HEK293T (cell line): ENCODE measurements at regions not wholly inside any gene's neighbourhood (a gene's known extent, or its start where the extent isn't known, plus 50 kb on each side); places are given as distances from the start of the nearest gene placed in this dataset.

ENCODE experiments used
- CTCF ChIA-PET: fragments of 350-600 bp; formaldehyde crosslinking; extraction: SDS; loops from one replicate; lab custom pipeline; 2021; ENCODE audit warnings: antibody characterized with exemption, inconsistent platforms; lab: Yijun Ruan, JAX
- POLR2A ChIA-PET: fragments of 350-600 bp; formaldehyde crosslinking; extraction: SDS; loops from one replicate; lab custom pipeline; 2020; ENCODE audit warnings: antibody characterized with exemption, inconsistent platforms; lab: Yijun Ruan, JAX
- DNase-seq: peaks from one replicate; pipeline ENCODE4 v3.0.0; 2012; ENCODE audit warnings: mixed read lengths; ENCODE audit errors: extremely low spot score
- ARNT ChIP-seq: fragments of 450-650 bp; IDR thresholded peaks from 2 replicates; pipeline ENCODE4 v1.6.1; 2017; ENCODE audit warnings: mild to moderate bottlenecking
- BHLHE40 ChIP-seq: fragments of 450-650 bp; IDR thresholded peaks from 2 replicates; pipeline ENCODE4 v1.6.1; 2016; ENCODE audit warnings: mild to moderate bottlenecking, moderate library complexity, borderline replicate concordance
- CTBP1 ChIP-seq: fragments of 450-650 bp; IDR thresholded peaks from 2 replicates; pipeline ENCODE4 v1.6.1; 2016; ENCODE audit warnings: borderline replicate concordance
- ELF4 ChIP-seq: fragments of 450-650 bp; IDR thresholded peaks from 2 replicates; pipeline ENCODE4 v1.6.1; 2017; ENCODE audit warnings: antibody characterized with exemption
- FOXA1 ChIP-seq: fragments of 450-650 bp; IDR thresholded peaks from 2 replicates; pipeline ENCODE4 v1.6.1; 2016; ENCODE audit warnings: mild to moderate bottlenecking
- FOXK2 ChIP-seq: fragments of 450-650 bp; IDR thresholded peaks from 2 replicates; pipeline ENCODE4 v1.6.1; 2016; ENCODE audit warnings: mild to moderate bottlenecking
- FOXM1 ChIP-seq: fragments of 450-650 bp; IDR thresholded peaks from 2 replicates; pipeline ENCODE4 v1.6.1; 2017; ENCODE audit warnings: mild to moderate bottlenecking, borderline replicate concordance
- HDGF ChIP-seq: fragments of 450-650 bp; IDR thresholded peaks from 2 replicates; pipeline ENCODE4 v1.6.1; 2017; ENCODE audit warnings: antibody characterized with exemption, borderline replicate concordance
- L3MBTL2 ChIP-seq: fragments of 450-650 bp; conservative IDR thresholded peaks from 2 replicates; pipeline ENCODE4 v1.6.1; 2016; ENCODE audit warnings: mild to moderate bottlenecking
- LEF1 ChIP-seq: fragments of 450-650 bp; IDR thresholded peaks from 2 replicates; pipeline ENCODE4 v1.6.1; 2017; ENCODE audit warnings: mild to moderate bottlenecking, borderline replicate concordance
- NFRKB ChIP-seq: fragments of 450-650 bp; IDR thresholded peaks from 2 replicates; pipeline ENCODE4 v1.6.1; 2016; ENCODE audit warnings: mild to moderate bottlenecking, moderate library complexity
- PKNOX1 ChIP-seq: fragments of 450-650 bp; IDR thresholded peaks from 2 replicates; pipeline ENCODE4 v1.6.1; 2016
- SP1 ChIP-seq: fragments of 450-650 bp; IDR thresholded peaks from 2 replicates; pipeline ENCODE4 v1.6.1; 2017
- SUZ12 ChIP-seq: fragments of 450-650 bp; IDR thresholded peaks from 2 replicates; pipeline ENCODE4 v1.6.1; 2016; ENCODE audit warnings: mild to moderate bottlenecking
- TARDBP ChIP-seq: fragments of 450-650 bp; IDR thresholded peaks from 2 replicates; pipeline ENCODE4 v1.6.1; 2016
- ZNF384 ChIP-seq: fragments of 450-650 bp; IDR thresholded peaks from 2 replicates; pipeline ENCODE4 v1.6.1; 2016

GRCh38 chr14:101444116-101444515 lies 117.2 kb upstream of the DIO3 start:
- ChIA-PET CTCF (no interaction called here), POLR2A (no interaction called here)
- no peak for DNase-seq
- peak; percentile 30; the same call in 1 of the 2 replicates for TF ChIP-seq PKNOX1
- no peak for TF ChIP-seq LEF1

GRCh38 chr14:101445278-101445677 lies 116.0 kb upstream of the DIO3 start:
- DNase-seq = no peak
- ChIA-PET POLR2A (no interaction called here), CTCF (no interaction called here)
- no peak for TF ChIP-seq LEF1
- TF ChIP-seq PKNOX1 = no peak
- no peak for TF ChIP-seq ZNF384
- no peak for TF ChIP-seq FOXM1
- TF ChIP-seq TARDBP = no peak
- no peak for TF ChIP-seq SUZ12
- no peak for TF ChIP-seq BHLHE40
- no peak for TF ChIP-seq HDGF
- no peak for TF ChIP-seq ELF4
- TF ChIP-seq L3MBTL2 = no peak
- TF ChIP-seq NFRKB = no peak
- TF ChIP-seq FOXA1 = no peak
- TF ChIP-seq FOXK2 = no peak
- no peak for TF ChIP-seq CTBP1
- TF ChIP-seq ARNT = no peak
- no peak for TF ChIP-seq SP1

GRCh38 chr14:101446387-101446969 lies 114.8 kb upstream of the DIO3 start:
- ChIA-PET CTCF (no interaction called here), POLR2A (no interaction called here)
- no peak for TF ChIP-seq LEF1
- no peak for TF ChIP-seq FOXK2
- TF ChIP-seq CTBP1 = no peak
- no peak for TF ChIP-seq BHLHE40
- TF ChIP-seq SUZ12 = no peak
- TF ChIP-seq L3MBTL2 = no peak
- no peak for TF ChIP-seq TARDBP
- TF ChIP-seq ARNT = no peak
- TF ChIP-seq SP1 = no peak
- TF ChIP-seq ELF4 = no peak
- no peak for TF ChIP-seq ZNF384
- no peak for TF ChIP-seq HDGF
- TF ChIP-seq FOXA1 = no peak
- TF ChIP-seq FOXM1 = no peak
- no peak for TF ChIP-seq PKNOX1
- no peak for DNase-seq

- TF ChIP-seq ARNT = no peak
- no peak for TF ChIP-seq NFRKB
- no peak for TF ChIP-seq FOXM1
- TF ChIP-seq ELF4 = no peak
- no peak for TF ChIP-seq LEF1
- TF ChIP-seq ZNF384 = no peak
- no peak for TF ChIP-seq SUZ12
- TF ChIP-seq BHLHE40 = no peak
- no peak for TF ChIP-seq L3MBTL2
- TF ChIP-seq TARDBP = no peak
- no peak for TF ChIP-seq CTBP1
- TF ChIP-seq SP1 = no peak
- no peak for TF ChIP-seq PKNOX1
- CTCF ChIA-PET = no interaction called here
- POLR2A ChIA-PET = no interaction called here
- DNase-seq = no peak
Measured at GRCh38 chr14:101449114-101449513, 112.2 kb upstream of the DIO3 start.

- TF ChIP-seq SUZ12 (no peak), PKNOX1 (no peak), L3MBTL2 (no peak)
- DNase-seq = no peak
- ChIA-PET POLR2A (no interaction called here), CTCF (no interaction called here)
Measured at GRCh38 chr14:101451166-101451565, 110.1 kb upstream of the DIO3 start.

- CTCF ChIA-PET = interaction anchor here (0.6 kb wide), 1 partner anchor 15 kb away, joined by 3 read pairs; no protein-coding TSS in a partner anchor
- TF ChIP-seq ZNF384 (no peak), NFRKB (no peak), LEF1 (no peak)
- POLR2A ChIA-PET = no interaction called here
- no peak for DNase-seq
Measured at GRCh38 chr14:101453225-101453624, 108.1 kb upstream of the DIO3 start.
